ENCODE measurements at regions not wholly inside any gene's neighbourhood (a gene's known extent, or its start where the extent isn't known, plus 50 kb on each side); places are given as distances from the start of the nearest gene placed in this dataset.

- no peak for TF ChIP-seq POLR2AphosphoS5 (IDR thresholded peaks at IDR 0.05; ENCODE audit: borderline replicate concordance, low read depth, low read length)
- TF ChIP-seq EZH2 (IDR thresholded peaks at IDR 0.05): no peak
- TF ChIP-seq FOXP2 (optimal IDR thresholded peaks at IDR 0.05; ENCODE audit: control extremely low read depth, extremely low read length, insufficient read depth): no peak
Measured at GRCh38 chr2:234691968-234692955, 195.4 kb upstream of the ARL4C start.
